GM18868 (cell line): ENCODE measurements at regions not wholly inside any gene's neighbourhood (a gene's known extent, or its start where the extent isn't known, plus 50 kb on each side); places are given as distances from the start of the nearest gene placed in this dataset.
"Not testable (repeated sequence)": the region's sequence is repeated elsewhere in the genome, so short reads cannot be mapped to it uniquely, and the experiment has no call there.

Source experiments
- ATAC-seq: cut with Tn5 transposase; IDR thresholded peaks from one replicate; pipeline ENCODE4 v1.9.1; 2021; ENCODE audit warnings: mild to moderate bottlenecking, moderate library complexity; ENCODE audit not compliant: unreplicated experiment

GRCh38 chr12:94862421-94862820, 141.1 kb downstream of the NDUFA12 start:
- no peak for ATAC-seq

GRCh38 chr12:94856324-94856723, 147.2 kb downstream of the NDUFA12 start:
- ATAC-seq: no peak

GRCh38 chr12:94855853-94856252, 147.6 kb downstream of the NDUFA12 start:
- ATAC-seq: no peak

- ATAC-seq: no peak
These were observed 152.0 kb downstream of the NDUFA12 start for GRCh38 chr12:94851396-94852028.

GRCh38 chr12:94849411-94849976, 154.0 kb downstream of the NDUFA12 start:
- no peak for ATAC-seq

GRCh38 chr12:94848966-94849365, 154.5 kb downstream of the NDUFA12 start:
- ATAC-seq: no peak

- no peak for ATAC-seq
These were observed 158.4 kb downstream of the NDUFA12 start for GRCh38 chr12:94845110-94845509.

GRCh38 chr12:94844452-94844851, 159.0 kb downstream of the NDUFA12 start:
- ATAC-seq: no peak

GRCh38 chr12:94841904-94842610, 161.4 kb downstream of the NDUFA12 start:
- ATAC-seq: no peak

- no peak for ATAC-seq
These were observed 162.3 kb downstream of the NDUFA12 start for GRCh38 chr12:94841177-94841576.

GRCh38 chr12:94839347-94839746, 164.2 kb downstream of the NDUFA12 start:
- ATAC-seq: peak; percentile 85

- not testable (repeated sequence) for ATAC-seq
These were observed 166.4 kb downstream of the NDUFA12 start for GRCh38 chr12:94836952-94837670.

GRCh38 chr12:94834036-94834625, 169.4 kb downstream of the NDUFA12 start:
- no peak for ATAC-seq

- no peak for ATAC-seq
These were observed 170.5 kb downstream of the NDUFA12 start for GRCh38 chr12:94832780-94833681.

GRCh38 chr12:94832105-94832504, 171.4 kb downstream of the NDUFA12 start:
- ATAC-seq: no peak

GRCh38 chr12:94831081-94831751, 172.3 kb downstream of the NDUFA12 start:
- ATAC-seq: peak; percentile 83

GRCh38 chr12:94829552-94829951, 173.9 kb downstream of the NDUFA12 start:
- ATAC-seq: no peak

GRCh38 chr12:94819011-94819410, 168.7 kb upstream of the TMCC3 start:
- ATAC-seq: no peak

GRCh38 chr12:94817695-94818075, 167.3 kb upstream of the TMCC3 start:
- no peak for ATAC-seq

GRCh38 chr12:94817201-94817600, 166.8 kb upstream of the TMCC3 start:
- ATAC-seq: not testable (repeated sequence)
